Sigmoid colon (tissue), 6 donors: ENCODE measurements at regions not wholly inside any gene's neighbourhood (a gene's known extent, or its start where the extent isn't known, plus 50 kb on each side); places are given as distances from the start of the nearest gene placed in this dataset.

Experiments
- DNase-seq: peaks from one replicate; pipeline ENCODE4 v3.0.0-alpha.2; 2019
- H3K27ac ChIP-seq, 4 donors: fragments of 200-600 bp; sonication (generic); one replicate each; pipeline ENCODE4 v1.5.1; 2016 to 2019; ENCODE audit warnings: mild to moderate bottlenecking in 1 of 4
- H3K27me3 ChIP-seq, 3 donors: fragments of 200-600 bp; sonication (generic); one replicate each; pipeline ENCODE4 v1.5.1; 2019; ENCODE audit warnings: mild to moderate bottlenecking in 1 of 3
- H3K36me3 ChIP-seq, 4 donors: fragments of 200-600 bp; sonication (generic); one replicate each; pipeline ENCODE4 v1.5.1; 2016 to 2019
- H3K4me1 ChIP-seq, 4 donors: fragments of 200-600 bp; sonication (generic); one replicate each; pipeline ENCODE4 v1.5.1; 2017 to 2019
- H3K4me3 ChIP-seq, 4 donors: fragments of 200-600 bp; sonication (generic); one replicate each; pipeline ENCODE4 v1.5.1; 2017 to 2019; ENCODE audit warnings: mild to moderate bottlenecking in 2 of 4, moderate library complexity in 1 of 4
- H3K9me3 ChIP-seq, 4 donors: fragments of 200-600 bp in 3 of 4; sonication (generic) in 3 of 4; one replicate each; pipeline versions ENCODE4 v1.5.1 to v1.6.1; 2013 to 2019
- CTCF ChIP-seq, 4 experiments: fragments of 450-650 bp in 3 of 4; fragments of 200-600 bp in 1 of 4; IDR thresholded peaks; one replicate each; pipeline ENCODE4 v1.5.1; 2016 to 2019; ENCODE audit warnings: antibody characterized with exemption in 4 of 4, mild to moderate bottlenecking in 3 of 4, moderate library complexity in 2 of 4
- EP300 ChIP-seq, 4 donors: sonication (generic); formaldehyde crosslinking; IDR thresholded peaks; one replicate each; pipeline ENCODE4 v1.6.1; 2017; ENCODE audit warnings: antibody characterized with exemption in 4 of 4
- POLR2A ChIP-seq, 2 donors: fragments of 450-650 bp; IDR thresholded peaks; one replicate each; pipeline ENCODE4 v1.6.1; 2016; ENCODE audit warnings: antibody characterized with exemption in 2 of 2, mild to moderate bottlenecking in 2 of 2, moderate library complexity in 2 of 2
- POLR2AphosphoS5 ChIP-seq, 4 donors: sonication (generic); formaldehyde crosslinking; IDR thresholded peaks; one replicate each; pipeline ENCODE4 v1.6.1; 2017; ENCODE audit warnings: antibody characterized with exemption in 4 of 4
- WGBS, 2 donors: extraction: QIAGEN DNeasy Blood & Tissue Kit; methylation state at CpG; one replicate each; pipeline ENCODE4 v1.1.7; 2013; 5-methylcytosine and 5-hydroxymethylcytosine counted together
- intact Hi-C: fragments of 100-400 bp; cut with DNase I; formaldehyde crosslinking; loops from one replicate; pipeline ENCODE4 v1.15.1; 2023
- donor health status: healthy with polysubstance abuse.
- donor health status: healthy.

GRCh38 chr18:24736662-24737330 is 276.4 kb downstream of the HRH4 start:
- 80 to 82% methylated on average over 8 of the region's 8 CpGs for WGBS, 2 donors
- intact Hi-C loops, result loop anchor here (10.0 kb wide), 1 partner anchor 192 kb away; no protein-coding TSS in a partner anchor
- no peak for DNase-seq
- H3K27me3 ChIP-seq, result no peaks in the 10 kb centered on the region
- H3K36me3 ChIP-seq, result no peaks in the 10 kb centered on the region
- H3K4me1 ChIP-seq, result no peaks in the 10 kb centered on the region
- TF ChIP-seq CTCF (IDR thresholded peaks at IDR 0.05) (no peak), POLR2A (IDR thresholded peaks at IDR 0.05) (no peak), POLR2AphosphoS5 (IDR thresholded peaks at IDR 0.05) (no peak), EP300 (IDR thresholded peaks at IDR 0.05) (no peak)
- no peak overlapping the region for H3K27ac ChIP-seq
- H3K9me3 ChIP-seq, result no peaks in the 10 kb centered on the region
- H3K4me3 ChIP-seq, result no peak overlapping the region

DNA sequence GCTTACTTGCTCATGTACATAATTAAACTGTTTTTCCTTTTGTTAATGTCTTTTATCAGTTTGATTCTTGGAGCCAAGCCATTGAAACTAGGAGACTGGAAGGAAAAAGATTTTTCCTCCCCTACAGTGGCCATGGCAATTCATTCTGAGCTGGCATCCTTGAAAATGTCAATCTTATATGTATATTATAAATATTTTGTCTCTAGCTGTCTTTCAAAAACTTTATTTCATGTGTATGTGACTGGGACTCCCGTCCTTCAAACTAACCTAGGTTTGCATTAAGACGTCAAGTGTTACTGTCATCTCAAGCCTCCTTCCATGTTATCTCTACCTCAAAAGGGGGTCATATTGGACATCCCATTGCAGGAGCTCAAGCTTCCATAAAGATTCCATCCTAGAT is 280.4 kb downstream of the HRH4 start:
- intact Hi-C loops, result no loop called here
- Histone ChIP-seq H3K27ac (no peak overlapping the region), H3K9me3 (no peaks in the 10 kb centered on the region), H3K27me3 (no peaks in the 10 kb centered on the region), H3K4me1 (no peaks in the 10 kb centered on the region), H3K36me3 (no peaks in the 10 kb centered on the region), H3K4me3 (no peak overlapping the region)
- TF ChIP-seq POLR2A (IDR thresholded peaks at IDR 0.05) (no peak), POLR2AphosphoS5 (IDR thresholded peaks at IDR 0.05) (no peak), CTCF (IDR thresholded peaks at IDR 0.05) (no peak), EP300 (IDR thresholded peaks at IDR 0.05) (no peak)
- WGBS, 2 donors, result 97 to 99% methylated on average over 2 of the region's 2 CpGs
- DNase-seq, result no peak

DNA sequence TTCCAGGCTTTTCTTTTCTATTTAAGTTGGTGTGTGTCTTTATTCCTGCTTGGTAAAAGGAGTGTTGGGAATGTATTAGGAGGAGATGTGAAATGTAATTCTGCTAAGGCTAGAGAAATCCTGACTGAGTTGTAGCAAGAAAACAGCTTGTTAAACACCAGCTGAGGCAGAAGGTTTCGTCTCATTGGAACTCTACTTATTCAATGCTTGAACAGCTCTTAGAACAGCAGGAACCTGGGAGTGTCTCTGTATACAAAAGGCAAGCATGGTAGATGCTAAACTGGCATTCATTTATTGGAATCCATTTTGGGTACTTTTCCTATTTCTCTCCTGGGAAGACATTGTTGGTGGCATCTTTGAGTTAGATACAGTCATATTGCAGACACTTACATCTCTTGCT is 280.9 kb downstream of the HRH4 start:
- Histone ChIP-seq H3K36me3 (no peaks in the 10 kb centered on the region), H3K4me3 (no peak overlapping the region), H3K27me3 (no peaks in the 10 kb centered on the region), H3K9me3 (no peaks in the 10 kb centered on the region), H3K27ac (no peak overlapping the region), H3K4me1 (no peaks in the 10 kb centered on the region)
- TF ChIP-seq POLR2A (IDR thresholded peaks at IDR 0.05), result no peak
- no peak for TF ChIP-seq EP300 (IDR thresholded peaks at IDR 0.05)
- intact Hi-C loops, result no loop called here
- WGBS, 2 donors, result 83 to 89% methylated on average over 1 of the region's 1 CpG
- no peak for DNase-seq

DNA sequence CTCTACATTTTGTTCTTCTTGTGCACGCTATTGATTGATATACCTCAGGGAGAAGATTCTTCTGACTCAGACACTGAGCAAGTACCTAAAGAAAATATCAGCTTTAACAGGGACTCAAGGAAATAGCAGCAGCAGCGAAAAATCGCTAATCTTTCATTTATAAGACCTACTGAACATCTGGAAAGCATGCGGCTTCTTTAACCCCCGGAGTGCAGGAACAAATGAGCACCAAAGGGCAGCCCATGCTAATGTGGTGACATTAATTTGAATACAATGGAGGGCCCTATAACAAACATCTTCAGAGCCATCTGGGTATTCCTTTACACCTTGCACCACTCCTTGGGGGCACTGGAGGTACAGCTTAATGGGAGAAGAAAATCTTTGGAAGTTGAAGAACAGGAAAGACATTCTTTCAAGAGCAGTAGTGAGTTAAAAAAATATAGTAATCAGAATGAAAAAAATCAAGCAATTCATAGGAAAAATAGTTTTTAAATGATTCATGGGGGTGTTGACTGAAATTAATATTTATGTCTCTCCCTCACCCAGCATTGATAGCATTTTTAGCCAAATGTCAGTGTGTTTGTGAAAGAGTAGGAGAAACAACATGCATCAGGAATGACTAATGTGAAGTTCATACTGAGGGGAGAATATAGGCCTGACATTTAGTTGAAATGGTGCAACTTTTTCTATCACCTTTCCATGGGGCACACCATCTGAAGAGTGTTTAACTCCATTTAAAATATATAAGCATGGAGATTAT is 281.7 kb downstream of the HRH4 start:
- no peak overlapping the region for H3K4me3 ChIP-seq
- TF ChIP-seq POLR2A (IDR thresholded peaks at IDR 0.05) (no peak), CTCF (IDR thresholded peaks at IDR 0.05) (no peak), POLR2AphosphoS5 (IDR thresholded peaks at IDR 0.05) (no peak), EP300 (IDR thresholded peaks at IDR 0.05) (no peak)
- intact Hi-C loops, result no loop called here
- H3K4me1 ChIP-seq, result no peaks in the 10 kb centered on the region
- no peak for DNase-seq
- H3K27ac ChIP-seq, result no peak overlapping the region
- no peaks in the 10 kb centered on the region for H3K9me3 ChIP-seq
- H3K36me3 ChIP-seq, result no peaks in the 10 kb centered on the region
- WGBS, 2 donors, result 78 to 92% methylated on average over 5 of the region's 5 CpGs
- no peaks in the 10 kb centered on the region for H3K27me3 ChIP-seq

GRCh38 chr18:24754583-24755253 is 294.3 kb downstream of the HRH4 start:
- intact Hi-C loops, result no loop called here
- DNase-seq, result no peak
- no peak overlapping the region for H3K4me3 ChIP-seq
- H3K27ac ChIP-seq, result no peak overlapping the region
- WGBS, 2 donors, result 95 to 97% methylated on average over 4 of the region's 4 CpGs
- H3K27me3 ChIP-seq, result no peaks in the 10 kb centered on the region
- no peak for TF ChIP-seq POLR2A (IDR thresholded peaks at IDR 0.05)
- TF ChIP-seq EP300 (IDR thresholded peaks at IDR 0.05), result no peak
- no peak for TF ChIP-seq POLR2AphosphoS5 (IDR thresholded peaks at IDR 0.05)
- H3K9me3 ChIP-seq, result no peaks in the 10 kb centered on the region
- H3K4me1 ChIP-seq, result no peaks in the 10 kb centered on the region
- H3K36me3 ChIP-seq, result no peaks in the 10 kb centered on the region
